ENCODE measurements at regions not wholly inside any gene's neighbourhood (a gene's known extent, or its start where the extent isn't known, plus 50 kb on each side); places are given as distances from the start of the nearest gene placed in this dataset.

DNA sequence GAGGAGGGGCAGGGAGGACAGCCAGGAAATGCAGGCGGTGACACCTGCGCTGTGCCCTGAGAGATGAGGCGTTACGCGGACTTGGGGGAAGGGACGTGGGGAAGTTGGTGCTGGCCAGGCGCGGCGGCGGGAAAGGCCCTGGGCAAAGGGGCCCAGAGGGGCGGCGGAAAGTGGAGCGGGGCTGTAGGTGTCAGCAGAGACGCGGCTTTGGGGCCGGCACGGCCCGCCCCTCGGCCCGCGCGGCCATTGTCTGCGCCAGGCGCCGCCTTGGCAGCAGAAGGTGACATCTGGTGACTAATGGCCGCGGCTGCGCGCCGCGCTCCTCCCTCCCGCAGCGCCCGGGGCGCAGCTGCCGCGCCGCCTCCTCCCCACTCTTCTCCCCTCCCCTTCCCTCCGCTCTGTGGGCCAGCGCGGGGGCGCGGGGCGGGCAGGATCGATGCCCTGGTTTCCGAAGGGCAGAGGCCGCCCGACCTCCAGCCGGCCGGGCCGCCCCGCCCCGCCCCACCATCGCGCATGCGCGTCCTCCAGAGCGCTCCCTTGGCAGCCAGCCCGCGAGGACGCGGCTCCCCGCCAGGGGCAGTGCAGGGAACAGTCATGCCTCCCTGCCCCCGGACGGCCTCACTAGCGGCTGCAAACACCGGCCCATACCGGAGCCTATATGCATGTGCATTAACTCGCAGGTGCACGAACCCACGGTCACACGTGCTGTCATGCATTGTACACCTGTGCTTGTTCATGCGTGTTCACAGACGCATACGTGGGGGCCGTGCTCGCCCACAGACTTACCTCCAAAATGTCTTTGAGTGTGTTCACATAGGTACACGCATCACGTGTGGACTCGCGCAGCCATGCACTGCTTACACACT lies 269.6 kb downstream of the RPS24 start:
- Histone ChIP-seq H3K27me3 (replicated peaks; ENCODE audit: insufficient read depth, low read depth, low read length, poor library complexity) (peaks cover 10% of the 10 kb centered on the region), H3K4me1 (ENCODE audit: insufficient read depth, low read length, poor library complexity, severe bottlenecking) (peaks cover 7% of the 10 kb centered on the region), H3K36me3 (ENCODE audit: insufficient read depth, low read length, poor library complexity, severe bottlenecking) (no peaks in the 10 kb centered on the region), H3K4me3 (ENCODE audit: low read depth, low read length, poor library complexity, severe bottlenecking) (peak overlapping the region; percentile 55), H3K9me3 (ENCODE audit: low read depth, low read length, poor library complexity, severe bottlenecking) (no peaks in the 10 kb centered on the region), H3K27ac (ENCODE audit: low read depth, low read length, poor library complexity, severe bottlenecking) (peak overlapping the region; percentile 54)
- POLR2A ChIA-PET (ENCODE audit: low non-redundant PET) = no interaction called here
- intact Hi-C loops (cut with micrococcal nuclease; ENCODE audit: unreplicated experiment) = loop anchor here (5.0 kb wide), 1 partner anchor 256 kb away; no protein-coding TSS in a partner anchor
- CTCF ChIA-PET = no interaction called here
- BruUV-seq (replicated peaks) = no TSS peak
- peak; percentile 87 for DNase-seq (ENCODE audit: low spot score)
- TF ChIP-seq, protein P1, sequence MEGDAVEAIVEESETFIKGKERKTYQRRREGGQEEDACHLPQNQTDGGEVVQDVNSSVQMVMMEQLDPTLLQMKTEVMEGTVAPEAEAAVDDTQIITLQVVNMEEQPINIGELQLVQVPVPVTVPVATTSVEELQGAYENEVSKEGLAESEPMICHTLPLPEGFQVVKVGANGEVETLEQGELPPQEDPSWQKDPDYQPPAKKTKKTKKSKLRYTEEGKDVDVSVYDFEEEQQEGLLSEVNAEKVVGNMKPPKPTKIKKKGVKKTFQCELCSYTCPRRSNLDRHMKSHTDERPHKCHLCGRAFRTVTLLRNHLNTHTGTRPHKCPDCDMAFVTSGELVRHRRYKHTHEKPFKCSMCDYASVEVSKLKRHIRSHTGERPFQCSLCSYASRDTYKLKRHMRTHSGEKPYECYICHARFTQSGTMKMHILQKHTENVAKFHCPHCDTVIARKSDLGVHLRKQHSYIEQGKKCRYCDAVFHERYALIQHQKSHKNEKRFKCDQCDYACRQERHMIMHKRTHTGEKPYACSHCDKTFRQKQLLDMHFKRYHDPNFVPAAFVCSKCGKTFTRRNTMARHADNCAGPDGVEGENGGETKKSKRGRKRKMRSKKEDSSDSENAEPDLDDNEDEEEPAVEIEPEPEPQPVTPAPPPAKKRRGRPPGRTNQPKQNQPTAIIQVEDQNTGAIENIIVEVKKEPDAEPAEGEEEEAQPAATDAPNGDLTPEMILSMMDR (conservative IDR thresholded peaks at IDR 0.05; ENCODE audit: low read depth, low read length) = peak; percentile 57
- TF ChIP-seq EZH2 (IDR thresholded peaks at IDR 0.05; ENCODE audit: borderline replicate concordance, low read depth, low read length, poor library complexity, severe bottlenecking) = no peak

DNA sequence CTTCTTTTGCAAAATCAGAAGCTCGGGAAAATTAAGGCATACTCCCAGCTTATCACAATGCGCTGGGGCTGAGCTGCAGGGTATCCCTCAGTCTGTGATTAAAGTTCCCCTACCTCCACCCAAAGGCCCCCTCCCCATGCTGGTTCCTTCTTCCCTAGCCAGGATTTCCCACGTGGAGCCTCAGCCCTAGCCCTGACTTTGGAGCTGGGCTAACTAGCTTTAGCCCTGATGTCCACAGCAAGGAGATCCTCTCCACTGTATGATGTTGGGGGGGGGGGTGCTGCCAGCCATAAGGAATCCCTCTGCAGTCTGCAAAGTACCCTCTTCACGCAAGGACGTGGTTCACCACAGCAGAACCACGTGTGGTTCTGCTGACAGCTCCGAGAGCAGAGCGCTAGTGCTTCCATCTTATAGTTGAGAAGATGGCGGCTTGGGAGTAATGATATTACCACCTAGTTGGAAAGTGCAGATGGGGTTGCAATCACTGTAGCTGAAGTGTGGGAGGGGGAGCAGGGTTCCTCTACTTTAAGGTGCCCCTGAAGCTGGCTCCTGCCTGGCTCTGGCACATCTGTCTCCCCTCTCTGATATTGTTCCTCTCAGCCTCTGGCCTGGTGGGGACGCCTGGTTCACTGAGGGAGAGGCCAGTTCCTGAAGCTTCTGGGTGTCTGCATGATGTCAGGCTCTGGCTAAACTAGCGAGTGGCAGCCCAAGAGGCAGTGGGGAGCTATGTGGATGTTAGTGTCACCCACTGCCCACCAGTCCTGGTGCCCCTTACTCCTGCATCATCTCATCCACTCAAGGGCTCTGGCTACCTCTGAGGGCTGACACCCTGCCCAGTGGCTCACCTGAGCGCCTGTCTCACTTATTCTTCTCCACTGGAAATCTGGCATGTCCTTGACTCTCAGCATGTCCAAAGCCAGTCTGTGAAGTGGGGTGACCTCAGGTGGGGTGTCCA lies 270.7 kb downstream of the RPS24 start:
- no peak for DNase-seq (ENCODE audit: low spot score)
- CTCF ChIA-PET = no interaction called here
- H3K36me3 ChIP-seq (ENCODE audit: insufficient read depth, low read length, poor library complexity, severe bottlenecking) = no peaks in the 10 kb centered on the region
- intact Hi-C loops (cut with micrococcal nuclease; ENCODE audit: unreplicated experiment) = loop anchor here (5.0 kb wide), 1 partner anchor 257 kb away; no protein-coding TSS in a partner anchor
- no peak overlapping the region for H3K4me3 ChIP-seq (ENCODE audit: low read depth, low read length, poor library complexity, severe bottlenecking)
- no peak overlapping the region for H3K27ac ChIP-seq (ENCODE audit: low read depth, low read length, poor library complexity, severe bottlenecking)
- H3K9me3 ChIP-seq (ENCODE audit: low read depth, low read length, poor library complexity, severe bottlenecking) = no peaks in the 10 kb centered on the region
- BruUV-seq (replicated peaks) = no TSS peak
- no peak for TF ChIP-seq EZH2 (IDR thresholded peaks at IDR 0.05; ENCODE audit: borderline replicate concordance, low read depth, low read length, poor library complexity, severe bottlenecking)
- TF ChIP-seq, protein P1 (conservative IDR thresholded peaks at IDR 0.05; ENCODE audit: low read depth, low read length) = no peak
- peaks cover 13% of the 10 kb centered on the region for H3K27me3 ChIP-seq (replicated peaks; ENCODE audit: insufficient read depth, low read depth, low read length, poor library complexity)
- peaks cover 7% of the 10 kb centered on the region for H3K4me1 ChIP-seq (ENCODE audit: insufficient read depth, low read length, poor library complexity, severe bottlenecking)
- POLR2A ChIA-PET (ENCODE audit: low non-redundant PET) = no interaction called here

GRCh38 chr10:78305311-78305710 lies 271.6 kb downstream of the RPS24 start:
- CTCF ChIA-PET = no interaction called here
- no peak for TF ChIP-seq EZH2 (IDR thresholded peaks at IDR 0.05; ENCODE audit: borderline replicate concordance, low read depth, low read length, poor library complexity, severe bottlenecking)
- TF ChIP-seq, protein P1 (conservative IDR thresholded peaks at IDR 0.05; ENCODE audit: low read depth, low read length) = no peak
- intact Hi-C loops (cut with micrococcal nuclease; ENCODE audit: unreplicated experiment) = no loop called here
- POLR2A ChIA-PET (ENCODE audit: low non-redundant PET) = no interaction called here
- peaks cover 7% of the 10 kb centered on the region for H3K4me1 ChIP-seq (ENCODE audit: insufficient read depth, low read length, poor library complexity, severe bottlenecking)
- H3K27ac ChIP-seq (ENCODE audit: low read depth, low read length, poor library complexity, severe bottlenecking) = no peak overlapping the region
- BruUV-seq (replicated peaks) = no TSS peak
- no peak for DNase-seq (ENCODE audit: low spot score)
- H3K4me3 ChIP-seq (ENCODE audit: low read depth, low read length, poor library complexity, severe bottlenecking) = no peak overlapping the region
- H3K36me3 ChIP-seq (ENCODE audit: insufficient read depth, low read length, poor library complexity, severe bottlenecking) = no peaks in the 10 kb centered on the region
- H3K27me3 ChIP-seq (replicated peaks; ENCODE audit: insufficient read depth, low read depth, low read length, poor library complexity) = peaks cover 13% of the 10 kb centered on the region
- H3K9me3 ChIP-seq (ENCODE audit: low read depth, low read length, poor library complexity, severe bottlenecking) = no peaks in the 10 kb centered on the region
